ENCODE measurements at regions not wholly inside any gene's neighbourhood (a gene's known extent, or its start where the extent isn't known, plus 50 kb on each side); places are given as distances from the start of the nearest gene placed in this dataset.

DNA sequence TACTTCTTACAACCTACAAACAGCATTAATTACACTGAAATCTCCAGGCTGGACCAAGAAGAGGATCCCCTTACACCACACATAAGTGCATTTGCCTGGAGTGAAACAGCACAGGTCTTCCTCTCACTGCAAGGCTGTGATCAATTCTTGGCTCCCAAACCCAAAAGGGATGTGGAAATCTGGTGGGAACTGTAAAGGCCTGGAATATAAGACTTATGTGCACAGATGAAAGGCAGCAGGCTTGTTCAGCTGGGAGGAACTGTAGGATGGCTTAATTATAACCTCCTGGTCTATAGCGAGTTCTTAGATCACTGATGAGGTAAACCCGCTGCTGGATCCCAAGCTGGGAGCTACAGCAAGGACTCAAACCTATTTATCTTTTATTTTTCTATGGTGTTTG lies 182.9 kb upstream of the TNC start:
- Histone ChIP-seq H3K79me2 (ENCODE audit: low read length) (no peaks in the 10 kb centered on the region), H3K4me2 (ENCODE audit: low read depth, low read length) (no peak overlapping the region), H3K36me3 (replicated peaks; ENCODE audit: insufficient read depth, low read length) (no peaks in the 10 kb centered on the region), H4K20me1 (ENCODE audit: insufficient read depth, low read length) (no peaks in the 10 kb centered on the region), H3K9ac (ENCODE audit: low read length) (no peak overlapping the region), H3K4me3 (ENCODE audit: low read length) (no peak overlapping the region), H3K9me2 (replicated peaks; ENCODE audit: insufficient read depth, low read length) (no peaks in the 10 kb centered on the region), H3K27ac (ENCODE audit: low read length) (no peak overlapping the region), H3K9me3 (replicated peaks; ENCODE audit: insufficient read depth, low read length) (no peaks in the 10 kb centered on the region), H3K4me1 (ENCODE audit: low read length) (no peaks in the 10 kb centered on the region), H2AFZ (ENCODE audit: low read length) (no peak overlapping the region), H3F3A (ENCODE audit: insufficient read depth, low read length) (no peaks in the 10 kb centered on the region), H3K27me3 (replicated peaks; ENCODE audit: insufficient read depth, low read length) (no peaks in the 10 kb centered on the region)
- TF ChIP-seq, protein P1, sequence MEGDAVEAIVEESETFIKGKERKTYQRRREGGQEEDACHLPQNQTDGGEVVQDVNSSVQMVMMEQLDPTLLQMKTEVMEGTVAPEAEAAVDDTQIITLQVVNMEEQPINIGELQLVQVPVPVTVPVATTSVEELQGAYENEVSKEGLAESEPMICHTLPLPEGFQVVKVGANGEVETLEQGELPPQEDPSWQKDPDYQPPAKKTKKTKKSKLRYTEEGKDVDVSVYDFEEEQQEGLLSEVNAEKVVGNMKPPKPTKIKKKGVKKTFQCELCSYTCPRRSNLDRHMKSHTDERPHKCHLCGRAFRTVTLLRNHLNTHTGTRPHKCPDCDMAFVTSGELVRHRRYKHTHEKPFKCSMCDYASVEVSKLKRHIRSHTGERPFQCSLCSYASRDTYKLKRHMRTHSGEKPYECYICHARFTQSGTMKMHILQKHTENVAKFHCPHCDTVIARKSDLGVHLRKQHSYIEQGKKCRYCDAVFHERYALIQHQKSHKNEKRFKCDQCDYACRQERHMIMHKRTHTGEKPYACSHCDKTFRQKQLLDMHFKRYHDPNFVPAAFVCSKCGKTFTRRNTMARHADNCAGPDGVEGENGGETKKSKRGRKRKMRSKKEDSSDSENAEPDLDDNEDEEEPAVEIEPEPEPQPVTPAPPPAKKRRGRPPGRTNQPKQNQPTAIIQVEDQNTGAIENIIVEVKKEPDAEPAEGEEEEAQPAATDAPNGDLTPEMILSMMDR (IDR thresholded peaks at IDR 0.05; ENCODE audit: low read length), result no peak
- TF ChIP-seq EZH2 (optimal IDR thresholded peaks at IDR 0.05; ENCODE audit: low read depth, low read length) (no peak), EZH2phosphoT487 (IDR thresholded peaks at IDR 0.05; ENCODE audit: low read length) (no peak)
- DNase-seq, result no peak

DNA sequence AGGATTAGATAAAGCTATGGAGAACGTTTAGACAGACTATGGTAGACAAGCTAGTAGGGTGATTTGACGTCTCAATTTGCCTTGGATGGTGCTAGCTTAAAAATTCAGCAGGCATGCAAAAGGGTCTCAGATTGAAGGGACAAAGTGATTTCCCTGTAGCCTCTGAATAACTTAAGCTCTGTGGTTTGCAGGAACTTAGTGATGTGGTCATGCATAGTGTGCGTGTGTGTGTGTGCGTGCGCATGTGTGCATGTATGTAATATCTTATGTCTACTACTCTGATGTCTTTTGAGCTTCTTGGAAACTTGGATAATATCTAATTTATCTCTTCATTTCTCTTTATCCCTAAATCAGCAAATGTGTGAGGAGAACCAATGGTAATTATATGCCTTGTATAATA lies 183.6 kb upstream of the TNC start:
- Histone ChIP-seq H3K4me3 (ENCODE audit: low read length) (no peak overlapping the region), H3K36me3 (replicated peaks; ENCODE audit: insufficient read depth, low read length) (no peaks in the 10 kb centered on the region), H3K4me2 (ENCODE audit: low read depth, low read length) (no peak overlapping the region), H3K9me2 (replicated peaks; ENCODE audit: insufficient read depth, low read length) (no peaks in the 10 kb centered on the region), H3K27ac (ENCODE audit: low read length) (no peak overlapping the region), H4K20me1 (ENCODE audit: insufficient read depth, low read length) (no peaks in the 10 kb centered on the region), H3K9me3 (replicated peaks; ENCODE audit: insufficient read depth, low read length) (no peaks in the 10 kb centered on the region), H3K79me2 (ENCODE audit: low read length) (no peaks in the 10 kb centered on the region), H3K4me1 (ENCODE audit: low read length) (no peaks in the 10 kb centered on the region), H3K27me3 (replicated peaks; ENCODE audit: insufficient read depth, low read length) (no peaks in the 10 kb centered on the region), H3F3A (ENCODE audit: insufficient read depth, low read length) (no peaks in the 10 kb centered on the region), H3K9ac (ENCODE audit: low read length) (no peak overlapping the region), H2AFZ (ENCODE audit: low read length) (no peak overlapping the region)
- no peak for DNase-seq
- TF ChIP-seq, protein P1 (IDR thresholded peaks at IDR 0.05; ENCODE audit: low read length), result no peak
- TF ChIP-seq EZH2phosphoT487 (IDR thresholded peaks at IDR 0.05; ENCODE audit: low read length) (no peak), EZH2 (optimal IDR thresholded peaks at IDR 0.05; ENCODE audit: low read depth, low read length) (no peak)

DNA sequence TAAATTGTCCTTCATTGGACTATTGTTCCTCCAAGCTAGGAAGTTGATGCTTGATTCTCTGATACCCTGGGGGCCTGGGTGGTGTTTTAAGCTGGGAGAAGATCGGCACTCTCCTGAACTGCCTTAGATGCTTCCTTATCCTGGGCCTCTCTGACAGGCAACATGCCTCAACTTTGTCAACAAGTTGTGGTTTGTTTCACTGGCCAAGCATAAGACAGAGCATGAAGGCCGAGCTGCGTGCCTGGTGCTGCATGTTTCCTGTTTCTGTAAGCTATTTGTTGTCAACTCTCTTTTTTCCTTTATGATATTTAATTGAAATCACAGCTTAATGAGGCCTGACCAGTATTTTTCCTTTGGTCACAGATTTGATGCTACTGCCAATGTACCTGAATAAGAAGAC lies 187.6 kb upstream of the TNC start:
- Histone ChIP-seq H3K27ac (ENCODE audit: low read length) (no peak overlapping the region), H3K36me3 (replicated peaks; ENCODE audit: insufficient read depth, low read length) (no peaks in the 10 kb centered on the region), H3K9ac (ENCODE audit: low read length) (no peak overlapping the region), H3K9me3 (replicated peaks; ENCODE audit: insufficient read depth, low read length) (no peaks in the 10 kb centered on the region), H3K9me2 (replicated peaks; ENCODE audit: insufficient read depth, low read length) (no peaks in the 10 kb centered on the region), H3K4me2 (ENCODE audit: low read depth, low read length) (no peak overlapping the region), H3F3A (ENCODE audit: insufficient read depth, low read length) (no peaks in the 10 kb centered on the region), H3K4me3 (ENCODE audit: low read length) (no peak overlapping the region), H3K4me1 (ENCODE audit: low read length) (no peaks in the 10 kb centered on the region), H4K20me1 (ENCODE audit: insufficient read depth, low read length) (no peaks in the 10 kb centered on the region), H3K27me3 (replicated peaks; ENCODE audit: insufficient read depth, low read length) (no peaks in the 10 kb centered on the region), H2AFZ (ENCODE audit: low read length) (no peak overlapping the region), H3K79me2 (ENCODE audit: low read length) (no peaks in the 10 kb centered on the region)
- no peak for DNase-seq
- TF ChIP-seq EZH2 (optimal IDR thresholded peaks at IDR 0.05; ENCODE audit: low read depth, low read length) (no peak), EZH2phosphoT487 (IDR thresholded peaks at IDR 0.05; ENCODE audit: low read length) (no peak)
- TF ChIP-seq, protein P1 (IDR thresholded peaks at IDR 0.05; ENCODE audit: low read length), result no peak
